Neural cell (in vitro differentiated cells): ENCODE measurements at regions not wholly inside any gene's neighbourhood (a gene's known extent, or its start where the extent isn't known, plus 50 kb on each side); places are given as distances from the start of the nearest gene placed in this dataset.

Experiments
- H2AFZ ChIP-seq: fragments of 200-600, 300-800 bp; sonication (generic), shearing (Covaris generic); 2 replicates; pipeline ENCODE4 v1.6.0; 2014; ENCODE audit warnings: low read depth, mild to moderate bottlenecking, antibody characterized with exemption, low read length, moderate library complexity
- H3F3A ChIP-seq: fragments of 200-600 bp; shearing (Covaris generic); 2 replicates; pipeline ENCODE4 v1.6.1; 2016; ENCODE audit warnings: mild to moderate bottlenecking, moderate library complexity, mixed read lengths, antibody characterized with exemption, low read length; ENCODE audit not compliant: insufficient read depth, poor library complexity, severe bottlenecking
- H3K27ac ChIP-seq: fragments of 200-600, 300-800 bp; sonication (generic), shearing (Covaris generic); 2 replicates; pipeline ENCODE4 v1.5.1; 2014; ENCODE audit warnings: mild to moderate bottlenecking, low read length, moderate library complexity
- H3K27me3 ChIP-seq: fragments of 300-800, 200-600 bp; sonication (generic), shearing (Covaris generic); 2 replicates; pipeline ENCODE4 v1.6.0; 2014; ENCODE audit warnings: mild to moderate bottlenecking, low read depth, low read length, moderate library complexity; ENCODE audit not compliant: insufficient read depth
- H3K36me3 ChIP-seq: fragments of 300-800, 200-600 bp; sonication (generic), shearing (Covaris generic); 2 replicates; pipeline ENCODE4 v1.5.1; 2014; ENCODE audit warnings: mild to moderate bottlenecking, antibody characterized with exemption, low read length, moderate library complexity; ENCODE audit not compliant: insufficient read depth
- H3K4me2 ChIP-seq: fragments of 300-800, 200-600 bp; sonication (generic), shearing (Covaris generic); 2 replicates; pipeline ENCODE4 v1.6.0; 2014; ENCODE audit warnings: mild to moderate bottlenecking, low read length
- H3K4me3 ChIP-seq: fragments of 300-800, 200-600 bp; sonication (generic), shearing (Covaris generic); 2 replicates; pipeline ENCODE4 v1.5.1; 2014; ENCODE audit warnings: mild to moderate bottlenecking, low read length, moderate library complexity
- H3K79me2 ChIP-seq: fragments of 200-600 bp; shearing (Covaris generic); replicated peaks from 2 replicates; pipeline ENCODE4 v1.6.0; 2014; ENCODE audit warnings: mild to moderate bottlenecking, low read length, moderate library complexity; ENCODE audit not compliant: insufficient read depth
- H3K9ac ChIP-seq: fragments of 300-800, 200-600 bp; sonication (generic), shearing (Covaris generic); 2 replicates; pipeline ENCODE4 v1.6.1; 2016; ENCODE audit warnings: mild to moderate bottlenecking, low read length, mixed read lengths
- H3K9me2 ChIP-seq: fragments of 200-600 bp; shearing (Covaris generic); 2 replicates; pipeline ENCODE4 v1.6.1; 2016; ENCODE audit warnings: mild to moderate bottlenecking, low read length, mixed read lengths; ENCODE audit not compliant: insufficient read depth
- H3K9me3 ChIP-seq: fragments of 200-600, 300-800 bp; sonication (generic), shearing (Covaris generic); 2 replicates; pipeline ENCODE4 v1.6.1; 2016; ENCODE audit warnings: mild to moderate bottlenecking, mixed run types, low read length, moderate library complexity, mixed read lengths
- H4K20me1 ChIP-seq: fragments of 200-600 bp; shearing (Covaris generic); 2 replicates; pipeline ENCODE4 v1.6.1; 2016; ENCODE audit warnings: mild to moderate bottlenecking, mixed run types; ENCODE audit not compliant: insufficient read depth
- CTCF ChIP-seq: fragments of 450-650 bp; IDR thresholded peaks from 2 replicates; pipeline ENCODE4 v1.5.1; 2014; ENCODE audit warnings: antibody characterized with exemption, mild to moderate bottlenecking, moderate library complexity; ENCODE audit not compliant: poor library complexity, severe bottlenecking
- EP300 ChIP-seq: fragments of 450-650 bp; conservative IDR thresholded peaks from 2 replicates; pipeline ENCODE4 v1.6.1; 2014; ENCODE audit warnings: antibody characterized with exemption, mild to moderate bottlenecking, moderate library complexity; ENCODE audit not compliant: poor library complexity, severe bottlenecking
- EZH2 ChIP-seq: fragments of 200-600, 300-800 bp; shearing (Covaris generic), sonication (generic); IDR thresholded peaks from 2 replicates; pipeline ENCODE4 v1.6.1; 2014; ENCODE audit warnings: antibody characterized with exemption, low read length, borderline replicate concordance, mild to moderate bottlenecking; ENCODE audit not compliant: insufficient read depth, poor library complexity, severe bottlenecking
- MXI1 ChIP-seq: fragments of 450-650 bp; conservative IDR thresholded peaks from 2 replicates; pipeline ENCODE4 v1.6.1; 2014; ENCODE audit warnings: antibody characterized with exemption, mild to moderate bottlenecking; ENCODE audit not compliant: poor library complexity, severe bottlenecking
- POLR2AphosphoS5 ChIP-seq: IDR thresholded peaks from 2 replicates; pipeline ENCODE4 v1.6.1; 2012
- RAD21 ChIP-seq: fragments of 450-650 bp; conservative IDR thresholded peaks from 2 replicates; pipeline ENCODE4 v1.6.1; 2014; ENCODE audit warnings: antibody characterized with exemption, mild to moderate bottlenecking, moderate library complexity
- SMC3 ChIP-seq: fragments of 450-650 bp; conservative IDR thresholded peaks from 2 replicates; pipeline ENCODE4 v1.6.1; 2014; ENCODE audit warnings: antibody characterized with exemption, mild to moderate bottlenecking, moderate library complexity; ENCODE audit not compliant: poor library complexity
- TAF1 ChIP-seq: IDR thresholded peaks from 2 replicates; pipeline ENCODE4 v1.6.1; 2012; ENCODE audit warnings: low read depth
- TF ChIP-seq, protein P1 (sequence below): IDR thresholded peaks from 2 replicates; pipeline ENCODE4 v1.6.1; 2012; ENCODE audit warnings: borderline replicate concordance

- Histone ChIP-seq H2AFZ (no peak overlapping the region), H3K9me2 (no peaks in the 10 kb centered on the region), H3F3A (no peaks in the 10 kb centered on the region), H3K4me2 (no peak overlapping the region), H3K9me3 (no peaks in the 10 kb centered on the region), H3K4me3 (no peak overlapping the region), H3K27ac (no peak overlapping the region), H3K36me3 (no peaks in the 10 kb centered on the region), H3K27me3 (no peaks in the 10 kb centered on the region), H3K9ac (no peak overlapping the region), H3K79me2 (no peaks in the 10 kb centered on the region), H4K20me1 (no peaks in the 10 kb centered on the region)
- TF ChIP-seq CTCF: no peak
- no peak for TF ChIP-seq POLR2AphosphoS5
- no peak for TF ChIP-seq EP300
- no peak for TF ChIP-seq RAD21
- TF ChIP-seq MXI1: no peak
- TF ChIP-seq TAF1: no peak
- no peak for TF ChIP-seq SMC3
- TF ChIP-seq, protein P1, sequence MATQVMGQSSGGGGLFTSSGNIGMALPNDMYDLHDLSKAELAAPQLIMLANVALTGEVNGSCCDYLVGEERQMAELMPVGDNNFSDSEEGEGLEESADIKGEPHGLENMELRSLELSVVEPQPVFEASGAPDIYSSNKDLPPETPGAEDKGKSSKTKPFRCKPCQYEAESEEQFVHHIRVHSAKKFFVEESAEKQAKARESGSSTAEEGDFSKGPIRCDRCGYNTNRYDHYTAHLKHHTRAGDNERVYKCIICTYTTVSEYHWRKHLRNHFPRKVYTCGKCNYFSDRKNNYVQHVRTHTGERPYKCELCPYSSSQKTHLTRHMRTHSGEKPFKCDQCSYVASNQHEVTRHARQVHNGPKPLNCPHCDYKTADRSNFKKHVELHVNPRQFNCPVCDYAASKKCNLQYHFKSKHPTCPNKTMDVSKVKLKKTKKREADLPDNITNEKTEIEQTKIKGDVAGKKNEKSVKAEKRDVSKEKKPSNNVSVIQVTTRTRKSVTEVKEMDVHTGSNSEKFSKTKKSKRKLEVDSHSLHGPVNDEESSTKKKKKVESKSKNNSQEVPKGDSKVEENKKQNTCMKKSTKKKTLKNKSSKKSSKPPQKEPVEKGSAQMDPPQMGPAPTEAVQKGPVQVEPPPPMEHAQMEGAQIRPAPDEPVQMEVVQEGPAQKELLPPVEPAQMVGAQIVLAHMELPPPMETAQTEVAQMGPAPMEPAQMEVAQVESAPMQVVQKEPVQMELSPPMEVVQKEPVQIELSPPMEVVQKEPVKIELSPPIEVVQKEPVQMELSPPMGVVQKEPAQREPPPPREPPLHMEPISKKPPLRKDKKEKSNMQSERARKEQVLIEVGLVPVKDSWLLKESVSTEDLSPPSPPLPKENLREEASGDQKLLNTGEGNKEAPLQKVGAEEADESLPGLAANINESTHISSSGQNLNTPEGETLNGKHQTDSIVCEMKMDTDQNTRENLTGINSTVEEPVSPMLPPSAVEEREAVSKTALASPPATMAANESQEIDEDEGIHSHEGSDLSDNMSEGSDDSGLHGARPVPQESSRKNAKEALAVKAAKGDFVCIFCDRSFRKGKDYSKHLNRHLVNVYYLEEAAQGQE: no peak
- no peak for TF ChIP-seq EZH2
These were observed 848.3 kb upstream of the PCDH9 start for GRCh38 chr13:68078469-68078868.

GRCh38 chr13:68076046-68076445, 845.9 kb upstream of the PCDH9 start:
- H3K27me3 ChIP-seq: no peaks in the 10 kb centered on the region
- no peaks in the 10 kb centered on the region for H4K20me1 ChIP-seq
- H3K36me3 ChIP-seq: no peaks in the 10 kb centered on the region
- no peaks in the 10 kb centered on the region for H3K79me2 ChIP-seq
- H3K4me3 ChIP-seq: no peak overlapping the region
- no peak for TF ChIP-seq EP300
- TF ChIP-seq POLR2AphosphoS5: no peak
- no peak for TF ChIP-seq CTCF
- no peak for TF ChIP-seq MXI1
- no peak for TF ChIP-seq TAF1
- H3K9me3 ChIP-seq: no peaks in the 10 kb centered on the region
- no peaks in the 10 kb centered on the region for H3K9me2 ChIP-seq
- H3K27ac ChIP-seq: no peak overlapping the region
- no peaks in the 10 kb centered on the region for H3F3A ChIP-seq
- H3K9ac ChIP-seq: no peak overlapping the region
- no peak overlapping the region for H2AFZ ChIP-seq
- H3K4me2 ChIP-seq: no peak overlapping the region
